Fibroblast of the aortic adventitia (primary cell): ENCODE measurements at regions not wholly inside any gene's neighbourhood (a gene's known extent, or its start where the extent isn't known, plus 50 kb on each side); places are given as distances from the start of the nearest gene placed in this dataset.
A peak's percentile ranks its signal among the peaks of the same experiment; 100 is the strongest.

ENCODE experiments used
- DNase-seq: peaks from one replicate; pipeline ENCODE4 v3.0.0-alpha.2; 2010; ENCODE audit warnings: low read depth
- H3K4me3 ChIP-seq: 2 replicates; pipeline ENCODE4 v1.5.1; 2011; ENCODE audit warnings: low read depth, mild to moderate bottlenecking, control low read depth, low read length, moderate library complexity
- TF ChIP-seq, protein P1 (sequence below): IDR thresholded peaks from 2 replicates; pipeline ENCODE4 v1.5.1; 2011; ENCODE audit warnings: mild to moderate bottlenecking, low read length, control low read depth, inconsistent platforms; ENCODE audit not compliant: insufficient read depth

DNA sequence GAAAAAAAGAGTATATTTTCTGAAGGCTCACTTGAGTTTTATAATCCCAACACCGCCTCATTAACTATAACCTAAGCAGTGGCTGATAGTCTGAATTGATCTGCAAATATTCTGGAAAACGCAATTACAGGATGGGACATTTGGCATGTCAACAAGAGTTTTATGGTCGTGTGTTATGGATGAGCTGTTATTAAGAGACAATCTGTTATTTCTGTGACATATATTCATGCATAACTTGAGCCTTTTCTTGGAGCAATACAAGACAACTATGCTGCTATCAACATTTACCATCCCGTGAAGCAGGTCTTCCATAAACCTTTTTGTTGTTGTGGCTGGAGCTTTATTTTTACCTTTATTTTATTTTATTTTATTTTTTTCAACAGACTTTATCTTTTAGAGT lies 164.4 kb downstream of the SCG2 start:
- no peak for DNase-seq
- H3K4me3 ChIP-seq = no peak overlapping the region
- TF ChIP-seq, protein P1, sequence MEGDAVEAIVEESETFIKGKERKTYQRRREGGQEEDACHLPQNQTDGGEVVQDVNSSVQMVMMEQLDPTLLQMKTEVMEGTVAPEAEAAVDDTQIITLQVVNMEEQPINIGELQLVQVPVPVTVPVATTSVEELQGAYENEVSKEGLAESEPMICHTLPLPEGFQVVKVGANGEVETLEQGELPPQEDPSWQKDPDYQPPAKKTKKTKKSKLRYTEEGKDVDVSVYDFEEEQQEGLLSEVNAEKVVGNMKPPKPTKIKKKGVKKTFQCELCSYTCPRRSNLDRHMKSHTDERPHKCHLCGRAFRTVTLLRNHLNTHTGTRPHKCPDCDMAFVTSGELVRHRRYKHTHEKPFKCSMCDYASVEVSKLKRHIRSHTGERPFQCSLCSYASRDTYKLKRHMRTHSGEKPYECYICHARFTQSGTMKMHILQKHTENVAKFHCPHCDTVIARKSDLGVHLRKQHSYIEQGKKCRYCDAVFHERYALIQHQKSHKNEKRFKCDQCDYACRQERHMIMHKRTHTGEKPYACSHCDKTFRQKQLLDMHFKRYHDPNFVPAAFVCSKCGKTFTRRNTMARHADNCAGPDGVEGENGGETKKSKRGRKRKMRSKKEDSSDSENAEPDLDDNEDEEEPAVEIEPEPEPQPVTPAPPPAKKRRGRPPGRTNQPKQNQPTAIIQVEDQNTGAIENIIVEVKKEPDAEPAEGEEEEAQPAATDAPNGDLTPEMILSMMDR = no peak

DNA sequence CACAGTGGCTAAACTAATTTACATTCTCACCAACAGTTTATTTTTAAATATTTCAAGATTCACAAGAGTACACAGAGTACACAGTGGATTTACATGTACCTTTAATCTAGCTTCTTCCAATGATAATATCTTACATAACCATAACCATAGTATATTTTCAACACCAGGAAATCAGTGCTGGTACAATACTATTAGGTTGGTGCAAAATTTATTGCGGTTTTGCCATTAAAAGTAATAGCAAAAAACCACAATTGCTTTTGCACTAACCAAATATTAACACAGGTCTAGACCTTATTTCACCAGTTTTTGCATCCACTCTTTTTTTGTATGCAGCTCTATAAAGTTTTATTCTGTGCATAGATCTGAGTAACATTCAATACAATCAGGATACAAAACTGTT lies 163.0 kb downstream of the SCG2 start:
- TF ChIP-seq, protein P1 = no peak
- DNase-seq = no peak
- no peak overlapping the region for H3K4me3 ChIP-seq

DNA sequence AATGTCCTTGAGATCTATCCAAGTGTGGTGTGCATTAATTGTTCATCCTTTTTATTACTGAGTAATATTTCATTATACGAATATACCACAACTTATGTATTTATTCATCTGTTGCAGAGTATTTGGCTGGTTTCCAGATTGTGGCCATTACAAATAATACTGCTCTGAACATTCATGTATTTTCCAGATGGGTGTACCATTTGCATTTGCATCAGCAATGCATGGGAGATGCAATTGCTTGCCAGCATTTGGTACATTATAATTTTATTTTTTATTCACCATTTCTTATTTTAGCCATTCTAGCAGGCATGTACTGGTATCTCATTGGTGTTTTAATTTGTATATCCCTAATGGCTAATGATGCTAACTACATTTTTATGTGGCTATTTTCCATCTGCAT lies 162.4 kb downstream of the SCG2 start:
- TF ChIP-seq, protein P1 = no peak
- H3K4me3 ChIP-seq = no peak overlapping the region
- DNase-seq = no peak

DNA sequence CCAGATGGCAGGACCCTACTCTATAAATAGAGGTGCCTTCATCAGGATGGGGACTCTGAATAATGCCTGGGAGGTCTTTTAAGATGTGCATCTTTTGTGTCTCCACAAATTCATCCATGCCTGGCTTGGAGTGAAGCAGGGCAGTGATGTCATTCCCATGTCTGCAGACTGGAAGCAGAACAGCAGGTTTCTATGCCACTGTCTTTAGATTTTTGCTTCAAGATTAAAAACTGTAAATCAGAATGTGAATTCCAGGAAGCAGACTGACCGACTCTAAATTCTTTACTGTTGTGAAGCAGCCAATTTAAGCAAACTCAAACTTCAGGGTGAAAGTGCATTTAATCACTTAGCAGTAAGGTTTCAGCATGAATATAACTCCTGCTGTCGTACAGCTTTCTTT lies 159.3 kb downstream of the SCG2 start:
- peak; percentile 41 for DNase-seq
- TF ChIP-seq, protein P1 = no peak

DNA sequence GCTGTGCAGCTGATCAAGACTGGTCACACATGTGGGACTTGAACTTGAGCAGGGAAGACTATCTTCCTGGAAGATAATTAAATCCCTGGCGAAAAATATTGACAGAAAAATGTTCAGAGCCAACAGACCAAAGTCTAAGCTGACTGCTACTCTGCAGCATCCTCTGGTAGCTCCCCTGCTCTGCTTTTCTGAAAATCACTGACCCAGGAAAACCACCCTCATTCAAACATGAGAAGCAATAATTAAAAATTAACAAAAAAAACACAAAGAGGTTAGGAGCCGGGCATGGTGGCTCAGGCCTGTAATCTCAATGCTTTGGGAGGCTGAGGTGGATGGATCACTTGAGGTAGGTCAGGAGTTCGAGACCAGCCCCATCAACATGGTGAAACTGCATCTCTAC lies 151.9 kb downstream of the SCG2 start:
- TF ChIP-seq, protein P1 = no peak
- no peak overlapping the region for H3K4me3 ChIP-seq
- DNase-seq = no peak

More for the DNA sequence above, 159.3 kb downstream of the SCG2 start:
- no peak overlapping the region for H3K4me3 ChIP-seq

DNA sequence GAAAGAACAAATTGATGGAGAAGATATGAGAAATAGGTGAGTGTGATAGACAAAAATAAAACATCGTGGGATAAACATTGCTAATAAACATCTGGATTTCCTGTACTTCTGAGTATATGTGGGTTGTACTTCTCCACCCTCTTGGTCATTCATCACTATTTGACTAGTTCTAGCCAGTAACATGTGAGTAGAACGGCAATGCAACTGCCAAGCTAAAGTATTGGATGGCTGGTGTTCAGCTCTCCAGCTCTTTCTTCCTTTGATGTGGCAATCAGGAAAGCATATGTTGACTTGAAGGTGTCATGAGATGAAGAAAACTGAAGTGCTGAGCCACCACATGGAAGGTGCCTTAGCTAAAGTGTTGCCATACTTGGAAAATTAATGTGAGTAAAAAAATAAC lies 144.9 kb downstream of the SCG2 start:
- no peak overlapping the region for H3K4me3 ChIP-seq
- peak; percentile 48 for DNase-seq
- TF ChIP-seq, protein P1 = no peak

DNA sequence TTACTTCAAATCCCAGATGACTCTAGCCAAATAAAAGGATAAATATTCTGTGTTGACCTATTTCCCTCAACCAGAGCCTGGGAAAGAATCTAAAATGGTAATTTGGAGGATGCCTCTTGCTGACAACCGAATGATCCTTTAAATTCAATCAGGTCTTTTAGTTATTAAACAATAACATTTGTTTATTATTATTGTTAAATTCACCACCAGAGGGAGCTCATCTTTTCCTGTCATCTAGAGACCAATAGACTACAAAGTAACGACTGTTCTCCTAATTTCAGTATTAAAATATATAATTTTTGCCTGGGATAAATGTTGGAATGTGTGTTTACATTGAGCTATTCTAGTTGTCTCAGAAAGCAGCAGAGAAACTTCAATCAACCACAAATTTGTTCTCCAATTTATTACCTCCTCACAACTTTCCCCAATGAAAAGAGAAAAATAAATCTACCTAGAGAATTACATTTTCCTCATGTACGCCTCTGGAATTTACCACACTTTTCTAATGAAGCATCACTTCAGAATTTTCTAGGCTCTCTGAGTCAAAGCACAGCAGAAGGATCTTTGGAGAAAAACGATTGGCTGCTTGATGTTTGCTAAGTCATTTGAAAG lies 142.7 kb downstream of the SCG2 start:
- H3K4me3 ChIP-seq = no peak overlapping the region
- TF ChIP-seq, protein P1 = peak; percentile 35
- DNase-seq = peak; percentile 57
